Prostate gland (tissue), 2 donors: ENCODE measurements at regions not wholly inside any gene's neighbourhood (a gene's known extent, or its start where the extent isn't known, plus 50 kb on each side); places are given as distances from the start of the nearest gene placed in this dataset.

Experiments used
- POLR2A ChIP-seq: fragments of 450-650 bp; IDR thresholded peaks from one replicate; pipeline ENCODE4 v1.6.1; 2016; ENCODE audit warnings: antibody characterized with exemption, mild to moderate bottlenecking
- TF ChIP-seq, protein P1 (sequence below), 4 experiments: fragments of 200-600 bp in 2 of 4; fragments of 450-650 bp in 2 of 4; sonication (generic) in 2 of 4; IDR thresholded peaks; 1 replicate in 3 of 4; 2 replicates in 1 of 4; pipeline ENCODE4 v1.5.1; 2016 to 2019; ENCODE audit warnings: antibody characterized with exemption in 4 of 4, mild to moderate bottlenecking in 2 of 4, moderate library complexity in 2 of 4

DNA sequence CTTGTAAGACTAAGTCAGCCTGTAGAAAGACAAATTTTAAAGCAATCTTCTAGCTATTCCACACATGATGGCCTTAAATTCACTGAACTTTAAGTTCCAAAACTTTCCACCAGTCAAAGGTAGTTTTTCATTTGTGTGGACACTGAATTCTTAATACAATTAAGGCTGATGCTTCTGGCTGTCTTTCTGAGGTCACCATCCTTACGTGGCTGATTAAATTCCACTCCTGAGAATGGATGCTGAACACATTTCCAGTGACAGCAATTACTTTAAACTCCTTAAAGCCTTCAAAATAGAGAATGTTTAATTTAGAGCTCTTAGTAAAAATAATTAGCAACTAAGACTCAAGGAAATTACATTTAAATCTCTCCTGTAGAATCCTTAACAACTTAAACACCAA is 142.6 kb upstream of the COL1A2 start:
- TF ChIP-seq, protein P1, sequence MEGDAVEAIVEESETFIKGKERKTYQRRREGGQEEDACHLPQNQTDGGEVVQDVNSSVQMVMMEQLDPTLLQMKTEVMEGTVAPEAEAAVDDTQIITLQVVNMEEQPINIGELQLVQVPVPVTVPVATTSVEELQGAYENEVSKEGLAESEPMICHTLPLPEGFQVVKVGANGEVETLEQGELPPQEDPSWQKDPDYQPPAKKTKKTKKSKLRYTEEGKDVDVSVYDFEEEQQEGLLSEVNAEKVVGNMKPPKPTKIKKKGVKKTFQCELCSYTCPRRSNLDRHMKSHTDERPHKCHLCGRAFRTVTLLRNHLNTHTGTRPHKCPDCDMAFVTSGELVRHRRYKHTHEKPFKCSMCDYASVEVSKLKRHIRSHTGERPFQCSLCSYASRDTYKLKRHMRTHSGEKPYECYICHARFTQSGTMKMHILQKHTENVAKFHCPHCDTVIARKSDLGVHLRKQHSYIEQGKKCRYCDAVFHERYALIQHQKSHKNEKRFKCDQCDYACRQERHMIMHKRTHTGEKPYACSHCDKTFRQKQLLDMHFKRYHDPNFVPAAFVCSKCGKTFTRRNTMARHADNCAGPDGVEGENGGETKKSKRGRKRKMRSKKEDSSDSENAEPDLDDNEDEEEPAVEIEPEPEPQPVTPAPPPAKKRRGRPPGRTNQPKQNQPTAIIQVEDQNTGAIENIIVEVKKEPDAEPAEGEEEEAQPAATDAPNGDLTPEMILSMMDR (IDR thresholded peaks at IDR 0.05) = no peak
- TF ChIP-seq POLR2A = no peak
